ENCODE measurements at regions not wholly inside any gene's neighbourhood (a gene's known extent, or its start where the extent isn't known, plus 50 kb on each side); places are given as distances from the start of the nearest gene placed in this dataset.

- no peaks in the 10 kb centered on the region for H3K27me3 Mint-ChIP-seq (ENCODE audit: low read depth)
- no peak for TF ChIP-seq TCF7 (CRISPR knock-in tag; IDR thresholded peaks at IDR 0.05; ENCODE audit: low read depth)
- no peak for TF ChIP-seq STAT6 (CRISPR knock-in tag; conservative IDR thresholded peaks at IDR 0.05; ENCODE audit: low read depth)
- TF ChIP-seq SOX15 (CRISPR knock-in tag; IDR thresholded peaks at IDR 0.05), result no peak
- CTCF ChIA-PET, result interaction anchor here (0.7 kb wide), 1 partner anchor 99 kb away, joined by 3 read pairs; no protein-coding TSS in a partner anchor
Measured at GRCh38 chr13:55464222-55464621, 1676.5 kb upstream of the PRR20A start.

GRCh38 chr13:55467476-55467875, 1673.2 kb upstream of the PRR20A start:
- no peak overlapping the region for H3K27ac Mint-ChIP-seq
- H3K27me3 Mint-ChIP-seq (ENCODE audit: low read depth), result no peaks in the 10 kb centered on the region
- POLR2A ChIA-PET, result interaction anchor here (0.7 kb wide), 1 partner anchor 227 kb away, joined by 3 read pairs; no protein-coding TSS in a partner anchor
- TF ChIP-seq RORB (CRISPR knock-in tag; IDR thresholded peaks at IDR 0.05) (no peak), CDX4 (CRISPR knock-in tag; IDR thresholded peaks at IDR 0.05; ENCODE audit: borderline replicate concordance) (no peak), ZNF281 (CRISPR knock-in tag; IDR thresholded peaks at IDR 0.05) (no peak), E2F5 (CRISPR knock-in tag; IDR thresholded peaks at IDR 0.05) (no peak), TP53 (CRISPR knock-in tag; IDR thresholded peaks at IDR 0.05) (no peak), OVOL2 (CRISPR knock-in tag; IDR thresholded peaks at IDR 0.05; ENCODE audit: borderline replicate concordance) (no peak), CREM (CRISPR knock-in tag; IDR thresholded peaks at IDR 0.05) (no peak), ZSCAN18 (CRISPR knock-in tag; IDR thresholded peaks at IDR 0.05) (no peak), ELF4 (CRISPR knock-in tag; IDR thresholded peaks at IDR 0.05; ENCODE audit: low read depth) (no peak), NFE2L1 (CRISPR knock-in tag; IDR thresholded peaks at IDR 0.05) (no peak), NFATC4 (CRISPR knock-in tag; IDR thresholded peaks at IDR 0.05) (no peak), ATF1 (CRISPR knock-in tag; IDR thresholded peaks at IDR 0.05) (no peak), MYBL2 (CRISPR knock-in tag; IDR thresholded peaks at IDR 0.05) (no peak)
- H3K36me3 Mint-ChIP-seq, result no peaks in the 10 kb centered on the region
- DNase-seq (ENCODE audit: low spot score) (no peak), ATAC-seq (no peak)
- peaks cover 7% of the 10 kb centered on the region for H3K9me3 Mint-ChIP-seq
- H3K4me1 Mint-ChIP-seq, result no peaks in the 10 kb centered on the region; the same call in 1 of the 2 replicates
- CTCF ChIA-PET, result no interaction called here
- H3K4me3 Mint-ChIP-seq, result no peak overlapping the region

More at GRCh38 chr13:55464222-55464621, 1676.5 kb upstream of the PRR20A start:
- Mint-ChIP-seq H3K4me1 (peaks cover 10% of the 10 kb centered on the region), H3K9me3 (no peaks in the 10 kb centered on the region), H3K4me3 (no peak overlapping the region), H3K36me3 (no peaks in the 10 kb centered on the region), H3K27ac (no peak overlapping the region)
- DNase-seq (ENCODE audit: low spot score), result no peak
- POLR2A ChIA-PET, result no interaction called here
- ATAC-seq, result no peak
